Prostate gland (tissue), 2 donors: ENCODE measurements at regions not wholly inside any gene's neighbourhood (a gene's known extent, or its start where the extent isn't known, plus 50 kb on each side); places are given as distances from the start of the nearest gene placed in this dataset.

Source experiments
- CTCF ChIP-seq, 4 experiments: fragments of 200-600 bp in 2 of 4; fragments of 450-650 bp in 2 of 4; sonication (generic) in 2 of 4; IDR thresholded peaks; 1 replicate in 3 of 4; 2 replicates in 1 of 4; pipeline ENCODE4 v1.5.1; 2016 to 2019; ENCODE audit warnings: antibody characterized with exemption in 4 of 4, mild to moderate bottlenecking in 2 of 4, moderate library complexity in 2 of 4
- POLR2A ChIP-seq: fragments of 450-650 bp; IDR thresholded peaks from one replicate; pipeline ENCODE4 v1.6.1; 2016; ENCODE audit warnings: antibody characterized with exemption, mild to moderate bottlenecking

GRCh38 chr14:55900749-55901148 is 217.5 kb upstream of the PELI2 start:
- TF ChIP-seq CTCF (IDR thresholded peaks at IDR 0.05) (no peak), POLR2A (no peak)
